OCI-LY7 (cell line): ENCODE measurements at regions not wholly inside any gene's neighbourhood (a gene's known extent, or its start where the extent isn't known, plus 50 kb on each side); places are given as distances from the start of the nearest gene placed in this dataset.

Experiments
- BruUV-seq: library from RNA; stranded (reverse); fragments of 400-500 nt; replicated peaks from 2 replicates; lab custom pipeline; 2021; lab: Mats Ljungman, UMichigan
- CTCF ChIA-PET: fragments of 300-600 bp; sonication (Branson Sonifier 250); formaldehyde crosslinking; loops from one replicate; lab custom pipeline; 2022; ENCODE audit warnings: antibody characterized with exemption; ENCODE audit not compliant: unreplicated experiment; lab: Charles Lee
- POLR2A ChIA-PET: fragments of 300-600 bp; sonication (Branson Sonifier 250); formaldehyde crosslinking; loops from one replicate; lab custom pipeline; 2022; ENCODE audit warnings: antibody characterized with exemption; lab: Charles Lee
- DNase-seq: peaks from one replicate; pipeline ENCODE4 v3.0.0-alpha.2; 2015; ENCODE audit warnings: low spot score
- H2AFZ ChIP-seq: fragments of 200-600 bp; sonication (generic), shearing (Covaris generic); 2 replicates; pipeline ENCODE4 v1.6.1; 2014; ENCODE audit warnings: mild to moderate bottlenecking, antibody characterized with exemption, low read length, moderate library complexity
- H3K27ac ChIP-seq: fragments of 200-600 bp; sonication (generic); 2 replicates; pipeline ENCODE4 v1.5.1; 2014; ENCODE audit warnings: mixed run types, low read depth, mild to moderate bottlenecking, moderate library complexity, low read length, inconsistent platforms; ENCODE audit not compliant: poor library complexity, severe bottlenecking
- H3K36me3 ChIP-seq: fragments of 200-600 bp; sonication (generic); 2 replicates; pipeline ENCODE4 v1.6.1; 2014; ENCODE audit warnings: mild to moderate bottlenecking, antibody characterized with exemption, low read length, moderate library complexity, mixed read lengths; ENCODE audit not compliant: insufficient read depth
- H3K4me1 ChIP-seq: fragments of 200-600 bp; sonication (generic); 2 replicates; pipeline ENCODE4 v1.5.1; 2014; ENCODE audit warnings: mild to moderate bottlenecking, low read length; ENCODE audit not compliant: insufficient read depth, poor library complexity, severe bottlenecking
- H3K4me2 ChIP-seq: fragments of 200-600 bp; sonication (generic); 2 replicates; pipeline ENCODE4 v1.6.1; 2014; ENCODE audit warnings: mild to moderate bottlenecking, low read length
- H3K4me3 ChIP-seq: fragments of 200-600 bp; sonication (generic); 2 replicates; pipeline ENCODE4 v1.5.1; 2014; ENCODE audit warnings: mild to moderate bottlenecking, low read depth, low read length; ENCODE audit not compliant: poor library complexity, severe bottlenecking
- H3K79me2 ChIP-seq: fragments of 200-600 bp; sonication (generic); 2 replicates; pipeline ENCODE4 v1.6.1; 2016; ENCODE audit warnings: low read depth, mild to moderate bottlenecking, low read length, moderate library complexity, mixed read lengths; ENCODE audit not compliant: insufficient read depth
- H3K9me2 ChIP-seq: fragments of 200-600 bp; sonication (generic); 2 replicates; pipeline ENCODE4 v1.6.1; 2016; ENCODE audit warnings: mild to moderate bottlenecking, low read length, mixed read lengths; ENCODE audit not compliant: insufficient read depth
- H3K9me3 ChIP-seq: fragments of 200-600 bp; sonication (generic); 2 replicates; pipeline ENCODE4 v1.6.1; 2014; ENCODE audit warnings: mild to moderate bottlenecking, mixed run types, low read length, mixed read lengths
- H4K20me1 ChIP-seq: fragments of 200-600 bp; sonication (generic); 2 replicates; pipeline ENCODE4 v1.6.1; 2014; ENCODE audit warnings: mild to moderate bottlenecking, antibody characterized with exemption, low read length, moderate library complexity, mixed read lengths; ENCODE audit not compliant: insufficient read depth
- EZH2phosphoT487 ChIP-seq: fragments of 200-600 bp; sonication (generic); IDR thresholded peaks from 2 replicates; pipeline ENCODE4 v1.6.1; 2018; ENCODE audit warnings: low read depth, borderline replicate concordance, mild to moderate bottlenecking, mixed run types, antibody characterized with exemption, low read length, moderate library complexity, mixed read lengths
- intact Hi-C: fragments of 100-400 bp; cut with micrococcal nuclease; formaldehyde crosslinking; loops from one replicate; pipeline ENCODE4 v1.10.0; 2022; ENCODE audit not compliant: unreplicated experiment
- TF ChIP-seq, protein P1 (sequence below): fragments of 200-600 bp; sonication (generic); conservative IDR thresholded peaks from 2 replicates; pipeline ENCODE4 v1.5.1; 2014; ENCODE audit warnings: mild to moderate bottlenecking, antibody characterized with exemption, low read length, moderate library complexity, mixed read lengths

DNA sequence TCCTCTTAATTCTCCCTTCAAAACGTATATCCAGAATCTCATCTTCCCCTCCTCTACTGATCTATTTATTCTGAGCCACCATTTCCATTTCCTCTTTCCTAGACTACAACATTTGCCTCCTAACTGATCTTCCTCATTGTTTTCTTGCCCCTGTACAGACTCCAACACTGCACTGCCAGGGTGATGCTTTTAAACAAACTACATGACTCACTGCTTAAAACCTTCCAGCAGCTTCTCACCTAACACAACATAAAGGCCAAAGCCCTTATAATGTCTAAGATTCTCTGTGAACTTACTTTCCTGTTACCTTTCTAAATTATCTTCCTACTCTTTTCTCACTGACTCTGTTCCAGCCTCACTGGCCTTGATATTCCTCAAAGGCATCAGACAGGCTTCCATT, 161.0 kb upstream of the HS3ST1 start:
- Histone ChIP-seq H3K79me2 (no peaks in the 10 kb centered on the region), H3K4me3 (no peak overlapping the region), H4K20me1 (no peaks in the 10 kb centered on the region), H3K9me2 (no peaks in the 10 kb centered on the region), H3K27ac (no peak overlapping the region), H3K9me3 (no peaks in the 10 kb centered on the region), H3K4me2 (no peak overlapping the region), H3K36me3 (no peaks in the 10 kb centered on the region), H3K4me1 (no peaks in the 10 kb centered on the region), H2AFZ (no peak overlapping the region)
- TF ChIP-seq, protein P1, sequence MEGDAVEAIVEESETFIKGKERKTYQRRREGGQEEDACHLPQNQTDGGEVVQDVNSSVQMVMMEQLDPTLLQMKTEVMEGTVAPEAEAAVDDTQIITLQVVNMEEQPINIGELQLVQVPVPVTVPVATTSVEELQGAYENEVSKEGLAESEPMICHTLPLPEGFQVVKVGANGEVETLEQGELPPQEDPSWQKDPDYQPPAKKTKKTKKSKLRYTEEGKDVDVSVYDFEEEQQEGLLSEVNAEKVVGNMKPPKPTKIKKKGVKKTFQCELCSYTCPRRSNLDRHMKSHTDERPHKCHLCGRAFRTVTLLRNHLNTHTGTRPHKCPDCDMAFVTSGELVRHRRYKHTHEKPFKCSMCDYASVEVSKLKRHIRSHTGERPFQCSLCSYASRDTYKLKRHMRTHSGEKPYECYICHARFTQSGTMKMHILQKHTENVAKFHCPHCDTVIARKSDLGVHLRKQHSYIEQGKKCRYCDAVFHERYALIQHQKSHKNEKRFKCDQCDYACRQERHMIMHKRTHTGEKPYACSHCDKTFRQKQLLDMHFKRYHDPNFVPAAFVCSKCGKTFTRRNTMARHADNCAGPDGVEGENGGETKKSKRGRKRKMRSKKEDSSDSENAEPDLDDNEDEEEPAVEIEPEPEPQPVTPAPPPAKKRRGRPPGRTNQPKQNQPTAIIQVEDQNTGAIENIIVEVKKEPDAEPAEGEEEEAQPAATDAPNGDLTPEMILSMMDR, result no peak
- TF ChIP-seq EZH2phosphoT487, result no peak
- POLR2A ChIA-PET, result no interaction called here
- no peak for DNase-seq
- intact Hi-C loops, result no loop called here
- BruUV-seq, result no TSS peak
- CTCF ChIA-PET, result no interaction called here

DNA sequence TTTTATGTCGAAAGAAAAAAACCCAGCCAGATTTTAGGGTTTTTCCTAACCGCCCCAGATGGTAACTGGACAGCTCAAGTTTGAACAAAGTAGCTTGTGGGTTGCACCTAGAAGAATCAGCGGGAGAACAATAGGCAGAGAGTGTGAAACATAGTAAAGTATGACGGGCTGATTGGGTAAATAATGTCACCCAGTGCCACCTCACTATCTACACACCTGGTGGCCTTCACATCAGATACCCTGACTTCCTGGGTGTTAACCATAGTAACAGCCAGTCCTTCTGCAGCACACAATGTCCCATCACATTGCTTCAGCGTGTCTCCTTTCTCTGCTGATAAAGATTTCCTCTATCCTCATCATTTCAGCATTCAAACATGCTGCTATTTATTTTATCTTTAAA, 159.1 kb upstream of the HS3ST1 start:
- intact Hi-C loops, result no loop called here
- no peak overlapping the region for H2AFZ ChIP-seq
- CTCF ChIA-PET, result no interaction called here
- TF ChIP-seq, protein P1, result no peak
- TF ChIP-seq EZH2phosphoT487, result no peak
- no TSS peak for BruUV-seq
- H3K4me3 ChIP-seq, result no peak overlapping the region
- no peaks in the 10 kb centered on the region for H3K79me2 ChIP-seq
- no peaks in the 10 kb centered on the region for H4K20me1 ChIP-seq
- DNase-seq, result no peak
- POLR2A ChIA-PET, result no interaction called here
- H3K36me3 ChIP-seq, result no peaks in the 10 kb centered on the region
- H3K4me2 ChIP-seq, result no peak overlapping the region
- H3K9me3 ChIP-seq, result no peaks in the 10 kb centered on the region
- no peak overlapping the region for H3K27ac ChIP-seq
- no peaks in the 10 kb centered on the region for H3K9me2 ChIP-seq
- H3K4me1 ChIP-seq, result no peaks in the 10 kb centered on the region

DNA sequence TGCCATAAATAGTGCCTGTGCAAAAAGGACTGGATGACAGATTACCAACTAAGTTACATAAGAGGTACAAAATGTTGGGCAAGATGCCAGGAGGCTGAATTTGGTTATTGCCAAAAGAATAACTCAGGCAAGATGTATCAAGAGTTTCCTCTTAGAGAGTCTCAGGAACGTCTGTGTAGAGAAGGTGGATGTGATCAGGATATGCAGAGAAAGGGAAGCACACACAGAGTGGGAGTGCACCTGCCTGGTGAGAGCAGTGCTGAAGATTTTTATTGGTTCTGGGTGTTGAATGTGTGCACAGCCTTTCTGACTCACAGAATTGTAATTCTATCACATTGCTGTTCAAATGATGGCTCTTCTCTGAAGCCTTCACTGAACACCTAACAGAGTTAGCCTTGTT, 156.8 kb upstream of the HS3ST1 start:
- no peaks in the 10 kb centered on the region for H3K4me1 ChIP-seq
- DNase-seq, result no peak
- POLR2A ChIA-PET, result no interaction called here
- H3K9me3 ChIP-seq, result no peaks in the 10 kb centered on the region
- H4K20me1 ChIP-seq, result no peaks in the 10 kb centered on the region
- H3K4me2 ChIP-seq, result no peak overlapping the region
- no peak overlapping the region for H3K27ac ChIP-seq
- BruUV-seq, result no TSS peak
- H2AFZ ChIP-seq, result no peak overlapping the region
- H3K4me3 ChIP-seq, result no peak overlapping the region
- CTCF ChIA-PET, result no interaction called here
- intact Hi-C loops, result no loop called here
- H3K9me2 ChIP-seq, result no peaks in the 10 kb centered on the region
- TF ChIP-seq, protein P1, result no peak
- no peak for TF ChIP-seq EZH2phosphoT487
- H3K79me2 ChIP-seq, result no peaks in the 10 kb centered on the region
- no peaks in the 10 kb centered on the region for H3K36me3 ChIP-seq
